ENCODE measurements at regions not wholly inside any gene's neighbourhood (a gene's known extent, or its start where the extent isn't known, plus 50 kb on each side); places are given as distances from the start of the nearest gene placed in this dataset.

DNA sequence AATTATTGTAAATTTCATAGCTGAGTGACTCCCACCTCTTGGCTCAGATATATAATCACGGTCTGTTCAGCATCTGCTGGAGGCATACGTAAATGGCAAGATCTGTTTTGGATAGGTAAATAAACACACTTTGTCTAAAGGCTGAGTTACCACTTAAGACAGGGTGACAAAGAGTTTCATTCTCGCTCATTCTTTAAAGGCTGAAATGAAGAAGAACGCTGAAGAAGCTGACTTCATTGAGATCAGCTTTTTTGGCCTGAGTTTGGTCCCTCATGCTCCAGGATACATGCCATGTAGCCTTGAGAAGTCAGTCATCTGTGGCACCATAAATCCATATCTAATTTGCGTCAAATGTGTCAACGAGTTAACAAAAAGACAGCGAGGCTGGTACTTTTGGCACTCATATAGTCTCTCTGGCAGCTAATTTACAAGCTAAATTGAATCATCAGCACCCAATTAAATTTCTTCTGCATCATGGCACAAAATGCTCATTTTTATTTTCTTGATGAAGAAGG is 309.9 kb downstream of the GPAM start:
- Histone ChIP-seq H3K9me3 (ENCODE audit: control extremely low read depth in 1 of 3, control insufficient read depth in 2 of 3, insufficient read depth in 1 of 3, low read length in 2 of 3) (peaks cover 1 to 6% (median 3%) of the 10 kb centered on the region in 3 donors), H3K4me2 (replicated peaks; ENCODE audit: low read depth, low read length, poor library complexity, severe bottlenecking) (no peak overlapping the region), H3K36me3 (replicated peaks in 1 of 2; ENCODE audit: control extremely low read depth in 1 of 2, control insufficient read depth in 1 of 2, extremely low read depth in 1 of 2, insufficient read depth in 2 of 2, low read length in 1 of 2) (no peaks in the 10 kb centered on the region), H3K27me3 (replicated peaks in 1 of 4; ENCODE audit: control extremely low read depth in 1 of 4, control insufficient read depth in 3 of 4, insufficient read depth in 4 of 4, low read length in 3 of 4) (no peaks in the 10 kb centered on the region), H3K27ac (ENCODE audit: low read length in 2 of 2) (no peak overlapping the region), H4K20me1 (ENCODE audit: control insufficient read depth, insufficient read depth, low read length, poor library complexity, severe bottlenecking) (no peaks in the 10 kb centered on the region), H3K4me1 (ENCODE audit: control insufficient read depth in 2 of 2, insufficient read depth in 2 of 2, low read length in 2 of 2) (no peaks in the 10 kb centered on the region), H3K4me3 (ENCODE audit: control extremely low read depth in 1 of 5, extremely low read depth in 1 of 5, insufficient read depth in 1 of 5, low read depth in 2 of 5, low read length in 4 of 5) (no peak overlapping the region), H3K79me2 (ENCODE audit: control insufficient read depth, insufficient read depth, low read length) (no peaks in the 10 kb centered on the region), H2AFZ (ENCODE audit: insufficient read depth, low read depth, low read length, poor library complexity, severe bottlenecking) (no peak overlapping the region), H3K9ac (ENCODE audit: low read length) (no peak overlapping the region)
- DNase-seq (no peak), ATAC-seq (ENCODE audit: low read depth) (no peak)
- intact Hi-C loops (cut with micrococcal nuclease) = no loop called here
- peaks cover 4% of the 10 kb centered on the region for H3K9me3 Mint-ChIP-seq (ENCODE audit: insufficient read depth)
- H3K4me1 Mint-ChIP-seq = no peaks in the 10 kb centered on the region
- no peak overlapping the region for H3K4me3 Mint-ChIP-seq
- 93% methylated on average over 5 of the region's 7 CpGs for WGBS (ENCODE audit: insufficient coverage)
- ChIA-PET POLR2A (no interaction called here), CTCF (no interaction called here)
- TF ChIP-seq, protein P1, sequence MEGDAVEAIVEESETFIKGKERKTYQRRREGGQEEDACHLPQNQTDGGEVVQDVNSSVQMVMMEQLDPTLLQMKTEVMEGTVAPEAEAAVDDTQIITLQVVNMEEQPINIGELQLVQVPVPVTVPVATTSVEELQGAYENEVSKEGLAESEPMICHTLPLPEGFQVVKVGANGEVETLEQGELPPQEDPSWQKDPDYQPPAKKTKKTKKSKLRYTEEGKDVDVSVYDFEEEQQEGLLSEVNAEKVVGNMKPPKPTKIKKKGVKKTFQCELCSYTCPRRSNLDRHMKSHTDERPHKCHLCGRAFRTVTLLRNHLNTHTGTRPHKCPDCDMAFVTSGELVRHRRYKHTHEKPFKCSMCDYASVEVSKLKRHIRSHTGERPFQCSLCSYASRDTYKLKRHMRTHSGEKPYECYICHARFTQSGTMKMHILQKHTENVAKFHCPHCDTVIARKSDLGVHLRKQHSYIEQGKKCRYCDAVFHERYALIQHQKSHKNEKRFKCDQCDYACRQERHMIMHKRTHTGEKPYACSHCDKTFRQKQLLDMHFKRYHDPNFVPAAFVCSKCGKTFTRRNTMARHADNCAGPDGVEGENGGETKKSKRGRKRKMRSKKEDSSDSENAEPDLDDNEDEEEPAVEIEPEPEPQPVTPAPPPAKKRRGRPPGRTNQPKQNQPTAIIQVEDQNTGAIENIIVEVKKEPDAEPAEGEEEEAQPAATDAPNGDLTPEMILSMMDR (IDR thresholded peaks at IDR 0.05) = no peak
- no peak for TF ChIP-seq EZH2 (IDR thresholded peaks at IDR 0.05; ENCODE audit: borderline replicate concordance, insufficient read depth, low read depth, low read length, poor library complexity, severe bottlenecking)
- no peak overlapping the region for H3K27ac Mint-ChIP-seq
- H3K27me3 Mint-ChIP-seq = no peaks in the 10 kb centered on the region

DNA sequence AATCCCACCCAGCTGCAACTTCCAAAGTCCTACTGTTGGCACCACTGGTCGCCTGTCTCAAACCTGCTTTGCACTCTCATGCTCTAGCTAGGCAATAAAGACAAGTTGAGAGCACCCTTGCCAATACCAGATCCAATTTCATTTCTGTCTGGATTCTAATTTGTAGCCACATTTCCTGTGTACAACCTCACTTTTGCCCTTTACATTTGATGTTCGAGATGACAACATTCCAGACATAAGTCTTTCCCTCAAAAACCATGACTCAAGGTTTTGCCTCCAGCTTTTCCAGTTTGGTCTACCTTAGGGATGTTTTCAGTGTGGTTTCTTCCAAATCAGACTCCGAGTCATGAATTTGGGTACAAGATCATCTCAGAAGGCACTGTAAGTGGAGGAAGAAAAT is 309.0 kb downstream of the GPAM start:
- H3K4me1 Mint-ChIP-seq = no peaks in the 10 kb centered on the region
- intact Hi-C loops (cut with micrococcal nuclease) = no loop called here
- Histone ChIP-seq H3K27me3 (replicated peaks in 1 of 4; ENCODE audit: control extremely low read depth in 1 of 4, control insufficient read depth in 3 of 4, insufficient read depth in 4 of 4, low read length in 3 of 4) (no peaks in the 10 kb centered on the region), H2AFZ (ENCODE audit: insufficient read depth, low read depth, low read length, poor library complexity, severe bottlenecking) (no peak overlapping the region), H3K36me3 (replicated peaks in 1 of 2; ENCODE audit: control extremely low read depth in 1 of 2, control insufficient read depth in 1 of 2, extremely low read depth in 1 of 2, insufficient read depth in 2 of 2, low read length in 1 of 2) (no peaks in the 10 kb centered on the region), H3K9me3 (ENCODE audit: control extremely low read depth in 1 of 3, control insufficient read depth in 2 of 3, insufficient read depth in 1 of 3, low read length in 2 of 3) (peaks cover 1 to 6% (median 3%) of the 10 kb centered on the region in 3 donors), H4K20me1 (ENCODE audit: control insufficient read depth, insufficient read depth, low read length, poor library complexity, severe bottlenecking) (no peaks in the 10 kb centered on the region), H3K9ac (ENCODE audit: low read length) (no peak overlapping the region), H3K4me3 (ENCODE audit: control extremely low read depth in 1 of 5, extremely low read depth in 1 of 5, insufficient read depth in 1 of 5, low read depth in 2 of 5, low read length in 4 of 5) (no peak overlapping the region), H3K4me2 (replicated peaks; ENCODE audit: low read depth, low read length, poor library complexity, severe bottlenecking) (no peak overlapping the region), H3K27ac (ENCODE audit: low read length in 2 of 2) (no peak overlapping the region), H3K4me1 (ENCODE audit: control insufficient read depth in 2 of 2, insufficient read depth in 2 of 2, low read length in 2 of 2) (no peaks in the 10 kb centered on the region), H3K79me2 (ENCODE audit: control insufficient read depth, insufficient read depth, low read length) (no peaks in the 10 kb centered on the region)
- TF ChIP-seq, protein P1 (IDR thresholded peaks at IDR 0.05) = no peak
- TF ChIP-seq EZH2 (IDR thresholded peaks at IDR 0.05; ENCODE audit: borderline replicate concordance, insufficient read depth, low read depth, low read length, poor library complexity, severe bottlenecking) = no peak
- POLR2A ChIA-PET = no interaction called here
- H3K9me3 Mint-ChIP-seq (ENCODE audit: insufficient read depth) = peaks cover 4% of the 10 kb centered on the region
- H3K27ac Mint-ChIP-seq = no peak overlapping the region
- CTCF ChIA-PET = no interaction called here
- DNase-seq (no peak), ATAC-seq (ENCODE audit: low read depth) (no peak)
- 77% methylated on average over 2 of the region's 3 CpGs for WGBS (ENCODE audit: insufficient coverage)
- H3K27me3 Mint-ChIP-seq = no peaks in the 10 kb centered on the region
- H3K4me3 Mint-ChIP-seq = no peak overlapping the region
